ENCODE measurements at regions not wholly inside any gene's neighbourhood (a gene's known extent, or its start where the extent isn't known, plus 50 kb on each side); places are given as distances from the start of the nearest gene placed in this dataset.

GRCh38 chr10:105494944-105495343 is 853.9 kb downstream of the SORCS3 start:
- no peak for DNase-seq

- no peak for DNase-seq
Observed at GRCh38 chr10:105494303-105494702, 853.2 kb downstream of the SORCS3 start.

GRCh38 chr10:105473170-105473569 is 832.1 kb downstream of the SORCS3 start:
- DNase-seq, result no peak

GRCh38 chr10:105468759-105469158 is 827.7 kb downstream of the SORCS3 start:
- DNase-seq, result no peak

- no peak for DNase-seq
Observed at GRCh38 chr10:105466521-105466920, 825.4 kb downstream of the SORCS3 start.

- DNase-seq, result no peak
Observed at GRCh38 chr10:105434970-105435369, 793.9 kb downstream of the SORCS3 start.

- no peak for DNase-seq
Observed at GRCh38 chr10:105413997-105414396, 772.9 kb downstream of the SORCS3 start.

- DNase-seq, result no peak
Observed at GRCh38 chr10:105409370-105409769, 768.3 kb downstream of the SORCS3 start.

- no peak for DNase-seq
Observed at GRCh38 chr10:105406488-105406887, 765.4 kb downstream of the SORCS3 start.

GRCh38 chr10:105398202-105398601 is 757.1 kb downstream of the SORCS3 start:
- DNase-seq, result no peak

GRCh38 chr10:105391670-105392351 is 750.7 kb downstream of the SORCS3 start:
- no peak for DNase-seq

- no peak for DNase-seq
Observed at GRCh38 chr10:105387971-105388370, 746.9 kb downstream of the SORCS3 start.

- no peak for DNase-seq
Observed at GRCh38 chr10:105383978-105384377, 742.9 kb downstream of the SORCS3 start.

- DNase-seq, result no peak
Observed at GRCh38 chr10:105370692-105371091, 729.6 kb downstream of the SORCS3 start.

GRCh38 chr10:105359708-105360107 is 718.6 kb downstream of the SORCS3 start:
- no peak for DNase-seq

GRCh38 chr10:105358911-105359310 is 717.8 kb downstream of the SORCS3 start:
- DNase-seq, result no peak

- DNase-seq, result no peak
Observed at GRCh38 chr10:105356626-105357025, 715.5 kb downstream of the SORCS3 start.

- DNase-seq, result no peak
Observed at GRCh38 chr10:105354010-105354409, 712.9 kb downstream of the SORCS3 start.

GRCh38 chr10:105352827-105353226 is 711.7 kb downstream of the SORCS3 start:
- DNase-seq, result no peak

- no peak for DNase-seq
Observed at GRCh38 chr10:105352281-105352680, 711.2 kb downstream of the SORCS3 start.

- DNase-seq, result no peak
Observed at GRCh38 chr10:105351187-105351586, 710.1 kb downstream of the SORCS3 start.

GRCh38 chr10:105347487-105347886 is 706.4 kb downstream of the SORCS3 start:
- DNase-seq, result no peak

GRCh38 chr10:105342606-105343005 is 701.5 kb downstream of the SORCS3 start:
- no peak for DNase-seq

- DNase-seq, result no peak
Observed at GRCh38 chr10:105339669-105340068, 698.6 kb downstream of the SORCS3 start.

GRCh38 chr10:105328503-105329133 is 687.5 kb downstream of the SORCS3 start:
- peak; percentile 78 for DNase-seq

Data from NCI-H446 treated with DMSO at 0.1 percent for 48 hours (cell line).